ENCODE measurements at regions not wholly inside any gene's neighbourhood (a gene's known extent, or its start where the extent isn't known, plus 50 kb on each side); places are given as distances from the start of the nearest gene placed in this dataset.

DNA sequence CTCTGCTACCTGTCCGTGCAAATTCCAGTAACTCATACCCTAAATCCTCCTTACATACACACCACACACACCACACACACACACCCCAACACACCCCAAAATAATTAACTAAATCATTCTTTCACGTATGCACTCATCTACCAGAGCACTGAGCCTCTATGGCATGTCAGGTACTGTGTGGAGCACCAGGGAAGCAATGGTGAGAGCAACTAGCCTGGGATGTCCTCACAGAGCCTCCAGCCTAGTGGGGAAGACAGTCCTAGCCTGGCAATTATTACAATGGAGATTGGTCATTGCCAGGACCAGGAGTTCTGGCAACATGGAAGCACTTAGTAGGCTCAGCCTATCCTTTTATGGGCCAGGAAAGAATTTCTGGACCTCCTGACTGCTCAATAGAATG lies 72.7 kb upstream of the LCLAT1 start:
- Histone ChIP-seq H3K9me3 (ENCODE audit: control insufficient read depth, low read depth, low read length) (no peaks in the 10 kb centered on the region), H3K4ac (ENCODE audit: low read depth, low read length) (no peak overlapping the region), H2AK5ac (ENCODE audit: insufficient read length, low read length) (no peak overlapping the region), H3K56ac (ENCODE audit: insufficient read length, low read depth, low read length) (no peak overlapping the region), H2BK20ac (ENCODE audit: low read depth, low read length, poor library complexity, severe bottlenecking) (no peak overlapping the region), H3K23ac (ENCODE audit: insufficient read length, low read depth, low read length) (no peak overlapping the region), H3K27me3 (ENCODE audit: insufficient read depth, low read length) (no peaks in the 10 kb centered on the region), H4K91ac (ENCODE audit: insufficient read length, low read depth, low read length) (no peak overlapping the region), H3K18ac (ENCODE audit: insufficient read length, low read depth, low read length) (no peak overlapping the region), H4K8ac (replicated peaks; ENCODE audit: insufficient read length, low read depth, low read length) (no peak overlapping the region), H2BK120ac (ENCODE audit: low read depth, low read length, poor library complexity, severe bottlenecking) (no peak overlapping the region), H3K4me2 (ENCODE audit: insufficient read depth, insufficient read length, low read length) (no peak overlapping the region), H3K27ac (ENCODE audit: insufficient read length, low read depth, low read length) (no peak overlapping the region), H3K4me1 (ENCODE audit: insufficient read depth, low read length) (no peaks in the 10 kb centered on the region), H2AFZ (ENCODE audit: low read length) (no peak overlapping the region), H3T11ph (ENCODE audit: low read length) (no peak overlapping the region), H3K14ac (ENCODE audit: insufficient read depth, low read length) (no peak overlapping the region), H2BK12ac (ENCODE audit: insufficient read length, low read depth, low read length) (no peak overlapping the region), H2BK15ac (ENCODE audit: low read depth, low read length) (no peak overlapping the region), H3K9ac (ENCODE audit: extremely low read depth, insufficient read length, low read length) (no peak overlapping the region), H2BK5ac (ENCODE audit: insufficient read length, low read length) (no peak overlapping the region), H3K79me1 (ENCODE audit: insufficient read depth, low read depth, low read length, poor library complexity, severe bottlenecking) (no peaks in the 10 kb centered on the region), H4K20me1 (ENCODE audit: control insufficient read depth, insufficient read depth, insufficient read length) (no peaks in the 10 kb centered on the region), H3K23me2 (ENCODE audit: insufficient read length, low read depth, low read length, poor library complexity, severe bottlenecking) (no peaks in the 10 kb centered on the region), H3K79me2 (ENCODE audit: insufficient read depth, low read length) (no peaks in the 10 kb centered on the region), H4K5ac (ENCODE audit: insufficient read length, low read depth, low read length) (no peak overlapping the region)
- no peaks in the 10 kb centered on the region for H3K36me3 Mint-ChIP-seq (ENCODE audit: insufficient read depth in 1 of 3, low read depth in 3 of 3)
- TF ChIP-seq, protein P1, sequence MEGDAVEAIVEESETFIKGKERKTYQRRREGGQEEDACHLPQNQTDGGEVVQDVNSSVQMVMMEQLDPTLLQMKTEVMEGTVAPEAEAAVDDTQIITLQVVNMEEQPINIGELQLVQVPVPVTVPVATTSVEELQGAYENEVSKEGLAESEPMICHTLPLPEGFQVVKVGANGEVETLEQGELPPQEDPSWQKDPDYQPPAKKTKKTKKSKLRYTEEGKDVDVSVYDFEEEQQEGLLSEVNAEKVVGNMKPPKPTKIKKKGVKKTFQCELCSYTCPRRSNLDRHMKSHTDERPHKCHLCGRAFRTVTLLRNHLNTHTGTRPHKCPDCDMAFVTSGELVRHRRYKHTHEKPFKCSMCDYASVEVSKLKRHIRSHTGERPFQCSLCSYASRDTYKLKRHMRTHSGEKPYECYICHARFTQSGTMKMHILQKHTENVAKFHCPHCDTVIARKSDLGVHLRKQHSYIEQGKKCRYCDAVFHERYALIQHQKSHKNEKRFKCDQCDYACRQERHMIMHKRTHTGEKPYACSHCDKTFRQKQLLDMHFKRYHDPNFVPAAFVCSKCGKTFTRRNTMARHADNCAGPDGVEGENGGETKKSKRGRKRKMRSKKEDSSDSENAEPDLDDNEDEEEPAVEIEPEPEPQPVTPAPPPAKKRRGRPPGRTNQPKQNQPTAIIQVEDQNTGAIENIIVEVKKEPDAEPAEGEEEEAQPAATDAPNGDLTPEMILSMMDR (conservative IDR thresholded peaks at IDR 0.05) = no peak
- no peaks in the 10 kb centered on the region for H3K9me3 Mint-ChIP-seq
- peaks cover 3% of the 10 kb centered on the region; the same call in 1 of the 2 replicates for H3K27me3 Mint-ChIP-seq (ENCODE audit: low read depth)
- H3K4me1 Mint-ChIP-seq = no peaks in the 10 kb centered on the region
- no peak overlapping the region for H3K27ac Mint-ChIP-seq
- H3K4me3 Mint-ChIP-seq = no peak overlapping the region
- 100% methylated on average over 1 of the region's 2 CpGs for WGBS (ENCODE audit: extremely low coverage, insufficient read length, low lambda C conversion rate)
- no peak for DNase-seq
